ENCODE measurements at regions not wholly inside any gene's neighbourhood (a gene's known extent, or its start where the extent isn't known, plus 50 kb on each side); places are given as distances from the start of the nearest gene placed in this dataset.

- no peak overlapping the region for H2BK120ac ChIP-seq (replicated peaks; ENCODE audit: low read depth, low read length)
- no peak overlapping the region for H3K4ac ChIP-seq (replicated peaks; ENCODE audit: insufficient read length, low read depth, low read length)
- H3K4me1 ChIP-seq (replicated peaks in 1 of 4; ENCODE audit: control insufficient read depth in 3 of 4, insufficient read depth in 4 of 4, low read length in 3 of 4), result peaks cover 0 to 4% (median 0%) of the 10 kb centered on the region in 4 experiments; a peak in 1 of 7 replicates
- H2BK15ac ChIP-seq (ENCODE audit: low read length), result no peak overlapping the region
- H4K8ac ChIP-seq (ENCODE audit: extremely low read depth, insufficient read depth, low read length), result no peak overlapping the region
- H3K4me3 ChIP-seq (ENCODE audit: extremely low read depth in 1 of 4, insufficient read depth in 2 of 4, low read depth in 3 of 4, low read length in 4 of 4), result no peak overlapping the region
- H3K79me2 ChIP-seq (ENCODE audit: control insufficient read depth in 1 of 2, insufficient read depth in 2 of 2, low read length in 2 of 2), result no peaks in the 10 kb centered on the region
- no peak overlapping the region for H3K9ac ChIP-seq (replicated peaks in 1 of 4; ENCODE audit: extremely low read depth in 1 of 4, low read depth in 3 of 4, low read length in 3 of 4)
- no peak overlapping the region for H2AFZ ChIP-seq (ENCODE audit: low read length)
- ChIA-PET CTCF (ENCODE audit: partially characterized antibody) (interaction anchor here (1.3 kb wide), 1 partner anchor 9 kb away, joined by 3 read pairs; no protein-coding TSS in a partner anchor), POLR2A (ENCODE audit: partially characterized antibody) (interaction anchor here (1.2 to 3.1 kb wide), 2 partner anchors 60 to 244 kb away, joined by 3 to 11 read pairs; partner anchors contain the start of gene SLC38A2)
- H2BK20ac ChIP-seq (ENCODE audit: low read length), result no peak overlapping the region
- H3K27ac ChIP-seq (ENCODE audit: low read depth, low read length), result no peak overlapping the region
- H3K23me2 ChIP-seq (ENCODE audit: low read depth, low read length), result no peaks in the 10 kb centered on the region; the same call in 1 of the 2 replicates
- H3K14ac ChIP-seq (ENCODE audit: insufficient read length), result no peak overlapping the region
- H2BK12ac ChIP-seq (ENCODE audit: low read depth, low read length), result no peak overlapping the region
- no peak overlapping the region for H4K91ac ChIP-seq (replicated peaks; ENCODE audit: insufficient read length, low read length)
- H3K23ac ChIP-seq (ENCODE audit: insufficient read length), result no peak overlapping the region
- H4K20me1 ChIP-seq (replicated peaks in 1 of 2; ENCODE audit: control insufficient read depth in 1 of 2, insufficient read depth in 2 of 2, low read length in 2 of 2), result no peaks in the 10 kb centered on the region
- H3K56ac ChIP-seq (replicated peaks; ENCODE audit: insufficient read length, low read depth, low read length), result no peak overlapping the region
- no peak overlapping the region for H4K5ac ChIP-seq (ENCODE audit: insufficient read length, low read depth, low read length)
- no peak for DNase-seq (ENCODE audit: low read depth in 1 of 2, low spot score in 2 of 2)
- H3K79me1 ChIP-seq (ENCODE audit: low read depth, low read length), result no peaks in the 10 kb centered on the region
- no peak for FAIRE-seq
- H3K18ac ChIP-seq (ENCODE audit: extremely low read depth, low read length), result no peak overlapping the region
- no peak overlapping the region for H2AK5ac ChIP-seq (ENCODE audit: low read depth, low read length)
- no peak overlapping the region for H2BK5ac ChIP-seq (ENCODE audit: low read depth, low read length)
- peaks cover 0 to 6% of the 10 kb centered on the region in 2 experiments; a peak in 1 of 4 replicates for H3K9me3 ChIP-seq (ENCODE audit: insufficient read depth in 2 of 2, low read depth in 1 of 2, low read length in 1 of 2)
- H3K4me2 ChIP-seq (ENCODE audit: insufficient read depth in 1 of 2, low read depth in 2 of 2, low read length in 2 of 2), result no peak overlapping the region
- WGBS, 2 experiments (ENCODE audit: extremely low coverage in 1 of 2, insufficient coverage in 1 of 2, insufficient read length in 1 of 2, insufficient replicate concordance in 2 of 2, low coverage in 1 of 2, low lambda C conversion rate in 2 of 2, missing lambda C conversion rate in 1 of 2), result 82% methylated on average over 6 of the region's 6 CpGs; no CpG with 5 or more reads in 1 of the 2 experiments
- no peaks in the 10 kb centered on the region for H3K27me3 ChIP-seq (replicated peaks in 1 of 4; ENCODE audit: control insufficient read depth in 3 of 4, extremely low read depth in 1 of 4, insufficient read depth in 3 of 4, low read length in 3 of 4)
- peaks cover 0 to 4% (median 0%) of the 10 kb centered on the region in 4 experiments; a peak in 1 of 8 replicates for H3K36me3 ChIP-seq (ENCODE audit: control insufficient read depth in 2 of 4, insufficient read depth in 4 of 4, low read length in 3 of 4)
- no peak for TF ChIP-seq CTCF (IDR thresholded peaks at IDR 0.05; ENCODE audit: control extremely low read depth in 1 of 3, insufficient read depth in 1 of 3, low read depth in 1 of 3, low read length in 3 of 3)
- TF ChIP-seq SP4 (IDR thresholded peaks at IDR 0.05; ENCODE audit: low read length), result no peak
- TF ChIP-seq CBX5 (IDR thresholded peaks at IDR 0.05; ENCODE audit: low read depth, low read length), result no peak
- no peak for TF ChIP-seq POU5F1 (IDR thresholded peaks at IDR 0.05; ENCODE audit: low read depth, low read length)
- TF ChIP-seq GTF2F1 (IDR thresholded peaks at IDR 0.05; ENCODE audit: borderline replicate concordance, low read depth, low read length), result no peak
- no peak for TF ChIP-seq CHD2 (IDR thresholded peaks at IDR 0.05; ENCODE audit: low read length)
- no peak for TF ChIP-seq BCL11A (IDR thresholded peaks at IDR 0.05; ENCODE audit: low read depth in 2 of 2, low read length in 2 of 2)
- no peak for TF ChIP-seq CEBPB (IDR thresholded peaks at IDR 0.05; ENCODE audit: low read depth, low read length)
- no peak for TF ChIP-seq SIX5 (IDR thresholded peaks at IDR 0.05; ENCODE audit: low read depth, low read length)
- no peak for TF ChIP-seq RXRA (IDR thresholded peaks at IDR 0.05; ENCODE audit: insufficient read depth, low read depth, low read length)
- TF ChIP-seq SIN3A (conservative IDR thresholded peaks at IDR 0.05 in 1 of 2, IDR thresholded peaks at IDR 0.05 in 1 of 2; ENCODE audit: low read depth in 1 of 2, low read length in 2 of 2), result no peak
- TF ChIP-seq CTBP2 (IDR thresholded peaks at IDR 0.05; ENCODE audit: borderline replicate concordance, insufficient read depth, insufficient read length, low read length), result no peak
Measured at GRCh38 chr12:46432325-46432724, 59.8 kb upstream of the SLC38A2 start.
